ENCODE measurements at regions not wholly inside any gene's neighbourhood (a gene's known extent, or its start where the extent isn't known, plus 50 kb on each side); places are given as distances from the start of the nearest gene placed in this dataset.
A peak's percentile ranks its signal among the peaks of the same experiment; 100 is the strongest.

- no peak for DNase-seq (ENCODE audit: low spot score)
- in situ Hi-C loops (cut with HindIII; ENCODE audit: low sequenced_read_pairs), result no loop called here
These were observed 71.1 kb downstream of the TMEM114 start for GRCh38 chr16:8519179-8519578.

DNA sequence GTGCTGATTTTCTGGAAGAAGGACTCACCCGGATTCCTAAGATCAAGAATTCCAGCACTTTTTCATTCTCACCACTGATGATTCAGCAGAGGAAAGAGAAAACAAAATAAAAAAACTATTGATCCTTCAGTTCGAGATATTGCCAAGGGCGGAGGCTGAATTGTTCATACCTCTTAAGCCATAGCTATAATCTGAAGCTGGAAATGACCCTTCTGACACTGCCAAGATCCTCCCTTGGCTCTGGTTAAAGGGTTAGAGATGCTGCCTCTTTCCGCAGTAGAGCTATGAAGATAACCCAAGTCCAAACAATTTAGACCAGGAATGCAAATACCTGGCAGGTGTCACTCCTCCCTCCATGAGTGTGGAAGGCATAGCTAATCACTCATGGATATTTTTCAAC, 73.0 kb downstream of the TMEM114 start:
- no peak for DNase-seq (ENCODE audit: low spot score)
- in situ Hi-C loops (cut with HindIII; ENCODE audit: low sequenced_read_pairs), result no loop called here

DNA sequence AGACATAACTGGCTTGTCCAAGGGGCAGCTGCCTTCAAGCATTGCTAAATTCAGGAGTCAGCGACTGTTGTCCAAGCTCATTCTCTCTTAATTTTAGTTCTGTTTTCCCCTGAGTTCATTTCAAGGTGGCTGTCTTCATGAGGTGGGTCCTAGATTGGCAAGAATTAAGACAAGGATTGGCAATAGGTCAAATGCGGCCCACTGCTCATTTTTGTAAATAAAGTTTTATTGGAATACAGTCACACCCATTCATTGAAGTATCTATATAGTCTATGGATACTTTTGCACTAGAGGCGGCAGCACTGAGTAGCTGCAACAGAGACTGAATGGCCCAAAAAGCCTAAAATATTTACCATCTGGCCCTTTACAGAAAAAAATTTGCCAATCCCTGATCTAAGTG, 73.8 kb downstream of the TMEM114 start:
- no peak for DNase-seq (ENCODE audit: low spot score)
- in situ Hi-C loops (cut with HindIII; ENCODE audit: low sequenced_read_pairs), result no loop called here

GRCh38 chr16:8512941-8513624, 77.2 kb downstream of the TMEM114 start:
- DNase-seq (ENCODE audit: low spot score), result no peak
- in situ Hi-C loops (cut with HindIII; ENCODE audit: low sequenced_read_pairs), result no loop called here

GRCh38 chr16:8511464-8511863, 78.8 kb downstream of the TMEM114 start:
- DNase-seq (ENCODE audit: low spot score), result no peak
- in situ Hi-C loops (cut with HindIII; ENCODE audit: low sequenced_read_pairs), result no loop called here

GRCh38 chr16:8510160-8510559, 80.2 kb downstream of the TMEM114 start:
- in situ Hi-C loops (cut with HindIII; ENCODE audit: low sequenced_read_pairs), result no loop called here
- no peak for DNase-seq (ENCODE audit: low spot score)

DNA sequence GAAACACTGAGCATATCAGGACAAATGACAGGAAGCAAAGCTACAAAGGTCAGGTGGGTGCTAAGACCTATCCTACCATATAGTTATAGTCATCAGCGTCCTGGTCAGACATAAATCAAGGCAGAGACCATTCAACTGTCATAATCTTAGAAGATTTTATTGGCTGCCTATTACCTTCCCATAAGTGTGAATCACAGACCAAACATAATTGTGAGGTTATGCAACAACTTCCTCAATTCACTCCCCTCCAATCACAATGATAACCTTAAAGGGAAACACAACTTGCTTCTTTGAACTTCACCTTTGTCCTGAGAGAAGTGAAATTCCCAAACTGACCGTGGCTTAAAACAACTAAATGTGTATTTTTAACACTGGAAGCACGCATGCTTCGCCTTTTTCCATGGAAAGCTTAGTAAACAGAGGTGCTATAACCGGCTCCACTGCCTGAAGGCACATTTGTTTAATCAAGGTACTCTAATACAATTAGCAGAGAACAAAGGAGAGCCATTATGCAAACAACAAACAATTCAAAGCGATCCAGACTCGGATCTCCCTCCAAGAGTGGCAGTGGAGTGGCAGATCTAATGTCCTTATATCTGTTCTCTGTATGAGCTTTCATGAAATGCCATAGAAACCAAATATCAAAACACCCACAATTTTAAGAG, 84.9 kb downstream of the TMEM114 start:
- no peak for DNase-seq (ENCODE audit: low spot score)
- in situ Hi-C loops (cut with HindIII; ENCODE audit: low sequenced_read_pairs), result no loop called here

DNA sequence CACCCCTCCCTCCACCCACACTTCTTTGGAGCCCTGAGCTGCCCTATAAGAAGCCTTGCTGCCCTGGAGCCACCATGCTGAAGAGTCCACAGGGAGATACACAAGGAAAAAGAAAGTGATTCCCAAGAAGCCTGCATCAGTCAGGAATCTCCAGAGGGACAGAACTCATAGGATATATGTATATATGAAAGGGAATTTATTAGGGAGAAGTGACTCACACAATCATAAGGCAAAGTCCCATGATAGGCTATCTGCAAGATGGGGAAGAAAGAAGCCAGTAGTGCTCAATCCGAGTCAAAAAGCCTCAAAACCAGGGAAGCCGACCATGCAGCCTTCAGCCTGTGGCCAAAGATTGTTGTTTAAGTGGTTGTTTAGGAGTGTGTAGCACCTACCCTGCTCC, 87.9 kb downstream of the TMEM114 start:
- in situ Hi-C loops (cut with HindIII; ENCODE audit: low sequenced_read_pairs), result no loop called here
- DNase-seq (ENCODE audit: low spot score), result no peak

DNA sequence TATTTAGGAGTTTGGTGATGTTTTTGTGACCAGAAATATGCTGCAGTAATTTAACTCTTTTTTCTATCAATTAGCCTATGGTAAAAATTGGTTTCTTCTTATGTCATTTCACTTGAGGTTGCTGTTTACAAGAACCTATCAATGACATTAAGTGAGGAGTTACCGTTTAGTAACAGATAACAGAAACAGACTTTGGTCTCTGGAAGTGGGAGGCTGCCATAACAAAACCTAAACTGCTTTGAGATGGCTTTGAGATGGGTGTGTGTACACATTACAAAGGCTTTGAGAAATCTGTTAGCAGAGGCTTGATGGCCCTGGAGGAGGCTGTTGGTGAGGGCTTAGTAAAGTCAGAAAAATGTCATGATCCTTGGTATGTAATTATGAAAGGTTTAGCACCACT, 90.0 kb downstream of the TMEM114 start:
- in situ Hi-C loops (cut with HindIII; ENCODE audit: low sequenced_read_pairs), result no loop called here
- no peak for DNase-seq (ENCODE audit: low spot score)

GRCh38 chr16:8496364-8496763, 93.9 kb downstream of the TMEM114 start:
- no peak for DNase-seq (ENCODE audit: low spot score)
- in situ Hi-C loops (cut with HindIII; ENCODE audit: low sequenced_read_pairs), result no loop called here

DNA sequence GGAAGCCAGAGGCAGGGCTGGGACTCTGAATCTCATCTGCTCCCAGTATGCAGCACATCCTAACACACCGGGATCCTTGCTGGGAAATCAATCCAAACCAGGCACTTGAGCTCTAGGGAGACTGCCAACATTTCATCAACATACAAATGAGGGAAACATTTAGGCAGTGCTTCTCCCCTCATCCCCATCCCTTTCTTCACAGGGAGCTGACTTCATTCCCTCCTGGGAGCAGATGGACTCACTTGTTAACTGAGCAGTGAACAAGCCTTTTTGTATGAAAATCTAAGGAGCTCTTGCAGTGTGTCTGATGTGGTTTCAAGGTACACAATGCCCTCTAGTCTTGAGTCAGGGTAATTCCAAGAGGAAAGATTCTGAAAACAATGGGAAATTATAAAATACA, 96.3 kb downstream of the TMEM114 start:
- DNase-seq (ENCODE audit: low spot score), result peak; percentile 17
- in situ Hi-C loops (cut with HindIII; ENCODE audit: low sequenced_read_pairs), result no loop called here

DNA sequence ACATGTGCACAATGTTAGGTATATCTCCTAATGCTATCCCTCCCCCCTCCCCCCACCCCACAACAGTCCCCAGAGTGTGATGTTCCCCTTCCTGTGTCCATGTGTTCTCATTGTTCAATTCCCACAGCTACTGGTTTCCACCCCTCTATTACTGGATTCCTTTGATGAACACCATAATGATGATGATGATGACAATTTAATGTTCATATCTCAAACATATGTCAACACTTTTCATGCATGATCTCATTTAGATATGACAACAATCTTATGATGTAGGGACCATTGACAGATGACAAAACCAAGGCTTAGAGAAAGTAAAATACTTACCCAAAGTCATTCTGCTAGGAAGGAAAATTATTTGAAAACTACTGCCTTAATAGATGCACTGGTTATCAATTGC, 97.6 kb downstream of the TMEM114 start:
- DNase-seq (ENCODE audit: low spot score), result no peak
- in situ Hi-C loops (cut with HindIII; ENCODE audit: low sequenced_read_pairs), result no loop called here

- DNase-seq (ENCODE audit: low spot score), result no peak
- in situ Hi-C loops (cut with HindIII; ENCODE audit: low sequenced_read_pairs), result no loop called here
These were observed 100.7 kb downstream of the TMEM114 start for GRCh38 chr16:8489580-8489979.

DNA sequence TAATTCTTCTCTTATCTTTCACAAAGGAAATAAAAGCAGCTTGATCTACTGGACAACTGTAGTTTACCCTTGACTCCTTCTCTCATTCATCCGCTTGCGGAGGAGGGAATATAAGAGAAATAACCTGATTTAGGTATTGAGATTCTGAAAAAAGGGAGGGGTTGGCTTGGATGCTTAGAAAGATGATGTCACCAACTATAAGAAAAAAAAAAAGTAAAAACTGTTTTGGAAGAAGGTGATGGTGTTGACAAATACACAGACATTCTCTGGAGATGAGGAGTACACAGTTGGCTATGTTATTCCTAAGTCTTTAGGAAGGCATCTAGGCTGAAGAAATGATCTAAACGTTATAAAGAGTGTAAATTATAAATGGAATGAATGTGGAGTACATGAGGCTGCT, 103.3 kb downstream of the TMEM114 start:
- in situ Hi-C loops (cut with HindIII; ENCODE audit: low sequenced_read_pairs), result no loop called here
- no peak for DNase-seq (ENCODE audit: low spot score)

DNA sequence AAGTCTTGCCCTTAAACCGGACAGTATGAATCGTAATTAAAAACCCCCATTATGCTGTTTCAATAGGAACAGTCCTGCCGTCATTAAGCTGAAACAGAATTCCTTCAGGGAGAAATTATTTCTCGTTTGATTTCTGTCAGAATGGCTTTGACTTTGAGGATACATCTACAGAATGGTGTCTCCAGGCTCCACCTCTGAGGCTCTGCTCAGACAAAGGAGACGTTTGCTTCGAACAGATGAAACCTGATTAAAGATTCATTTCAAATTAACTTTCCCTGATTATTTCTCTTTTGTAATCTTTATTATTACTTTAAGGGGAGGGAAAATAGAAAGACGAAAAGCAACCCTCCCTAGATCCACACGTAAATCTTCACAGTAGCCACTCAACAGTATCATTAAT, 106.9 kb downstream of the TMEM114 start:
- in situ Hi-C loops (cut with HindIII; ENCODE audit: low sequenced_read_pairs), result no loop called here
- no peak for DNase-seq (ENCODE audit: low spot score)

DNA sequence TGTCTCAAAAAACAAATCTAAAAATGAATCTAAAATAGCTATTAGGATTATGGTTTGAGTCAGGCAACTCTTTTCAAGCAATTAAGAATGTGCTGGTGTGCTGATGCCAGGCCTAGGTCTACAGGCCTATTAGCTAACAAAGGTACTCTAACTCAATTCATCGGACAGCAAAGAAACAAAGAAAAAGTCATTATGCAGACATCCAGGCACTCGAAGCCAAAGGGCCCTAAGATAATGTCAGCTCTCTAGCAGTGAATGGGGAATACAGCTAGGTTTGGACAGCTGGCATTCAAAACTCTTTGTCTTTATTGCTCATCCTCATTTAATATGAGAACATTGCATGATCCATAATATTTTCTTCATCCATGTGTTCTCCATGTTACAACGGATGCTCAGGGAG, 108.5 kb downstream of the TMEM114 start:
- in situ Hi-C loops (cut with HindIII; ENCODE audit: low sequenced_read_pairs), result no loop called here
- no peak for DNase-seq (ENCODE audit: low spot score)

- no peak for DNase-seq (ENCODE audit: low spot score)
- in situ Hi-C loops (cut with HindIII; ENCODE audit: low sequenced_read_pairs), result no loop called here
These were observed 113.5 kb downstream of the TMEM114 start for GRCh38 chr16:8476824-8477223.

DNA sequence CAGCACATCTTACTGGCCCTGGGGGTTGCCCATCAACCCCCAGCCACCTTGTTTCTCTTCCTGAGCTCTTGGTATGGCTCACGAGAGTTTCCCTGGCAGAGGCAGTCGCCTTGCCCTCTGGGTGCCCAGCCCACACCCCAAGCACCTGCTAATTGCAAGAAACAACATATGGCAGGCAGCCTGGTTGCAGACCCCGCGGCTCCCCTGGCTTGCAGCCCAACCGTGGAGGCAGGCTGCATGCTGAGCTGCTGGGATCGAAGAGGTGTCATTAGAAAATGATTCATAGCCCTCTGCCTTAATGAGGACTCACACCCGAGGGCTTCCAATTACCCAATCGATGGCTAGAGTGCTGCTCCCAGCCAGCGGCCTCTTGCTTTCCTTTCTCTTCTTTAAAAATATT, 115.7 kb downstream of the TMEM114 start:
- no peak for DNase-seq (ENCODE audit: low spot score)
- in situ Hi-C loops (cut with HindIII; ENCODE audit: low sequenced_read_pairs), result no loop called here

DNA sequence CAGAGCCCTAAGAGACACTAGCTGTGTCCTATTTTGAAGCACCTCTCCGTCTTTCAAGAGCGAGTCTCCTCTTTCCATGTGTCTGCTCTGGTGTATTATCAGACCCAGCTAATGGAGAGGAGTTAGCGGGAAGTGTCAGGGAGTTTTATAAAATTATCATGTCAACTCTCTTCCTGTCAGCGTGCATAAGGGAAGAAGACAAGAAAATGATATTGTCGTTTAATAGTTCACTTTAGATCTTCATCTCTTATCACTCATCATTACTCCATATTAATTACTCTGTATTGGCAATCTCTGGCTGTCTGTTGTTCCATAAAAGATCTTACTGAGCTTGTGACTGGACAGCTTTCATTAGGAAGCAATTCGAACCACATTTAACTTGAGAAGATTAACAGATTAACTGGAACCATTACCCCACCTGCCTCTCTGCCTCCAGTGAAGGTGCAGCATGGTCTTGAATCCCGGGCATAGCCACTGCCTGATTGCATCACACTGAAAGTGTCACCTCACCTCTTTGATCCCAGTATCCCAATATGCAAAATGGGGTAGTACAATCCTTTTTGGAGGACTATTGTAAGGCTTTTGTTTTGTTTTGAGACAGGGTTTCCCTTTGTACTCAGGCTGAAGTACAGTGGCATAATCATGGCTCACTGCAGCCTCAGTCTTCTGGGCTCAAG, 121.1 kb downstream of the TMEM114 start:
- in situ Hi-C loops (cut with HindIII; ENCODE audit: low sequenced_read_pairs), result no loop called here
- DNase-seq (ENCODE audit: low spot score), result no peak

- no peak for DNase-seq (ENCODE audit: low spot score)
- in situ Hi-C loops (cut with HindIII; ENCODE audit: low sequenced_read_pairs), result no loop called here
These were observed 125.3 kb downstream of the TMEM114 start for GRCh38 chr16:8464979-8465378.

Data from G401 (cell line).